GM18505 (cell line): ENCODE measurements at regions not wholly inside any gene's neighbourhood (a gene's known extent, or its start where the extent isn't known, plus 50 kb on each side); places are given as distances from the start of the nearest gene placed in this dataset.
"Not testable (repeated sequence)": the region's sequence is repeated elsewhere in the genome, so short reads cannot be mapped to it uniquely, and the experiment has no call there.

Source experiments
- ATAC-seq: cut with Tn5 transposase; IDR thresholded peaks from one replicate; pipeline ENCODE4 v1.9.1; 2021; ENCODE audit not compliant: unreplicated experiment
- POLR2A ChIP-seq: IDR thresholded peaks from 4 replicates; pipeline ENCODE4 v1.6.1; 2011; ENCODE audit warnings: borderline replicate concordance; ENCODE audit not compliant: insufficient read depth, insufficient read length; ENCODE audit errors: extremely low read depth

DNA sequence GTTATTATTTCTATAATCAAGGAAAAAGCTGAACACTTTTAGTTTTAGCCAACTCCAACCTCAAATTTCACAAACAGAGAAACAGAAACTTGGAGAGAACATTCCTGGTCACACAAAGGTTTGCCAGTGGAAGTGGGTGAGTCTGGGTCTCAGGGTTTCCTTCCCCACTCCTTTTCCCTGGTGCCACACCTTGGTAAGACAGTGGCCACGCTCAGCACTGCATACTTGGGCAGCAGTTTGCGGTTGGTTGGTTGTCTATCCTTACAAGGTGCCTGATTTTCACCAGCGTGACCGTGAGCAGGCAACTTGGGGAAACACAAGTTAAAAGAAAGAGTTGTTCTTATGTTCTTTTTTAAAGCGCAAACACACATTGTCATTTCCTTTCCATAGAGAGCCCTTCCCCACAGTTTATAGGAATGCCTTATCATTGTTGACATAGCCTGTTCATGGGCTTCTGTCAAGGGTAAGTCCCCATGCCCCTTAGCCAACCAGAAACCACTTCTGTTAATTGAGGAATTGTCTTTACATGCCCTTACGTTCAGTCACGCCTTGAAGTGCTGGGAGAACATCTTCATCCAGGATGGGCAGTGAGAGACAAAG, 82.2 kb downstream of the RIN2 start:
- ATAC-seq = no peak
- TF ChIP-seq POLR2A = no peak

GRCh38 chr20:19841740-19842139, 83.7 kb downstream of the RIN2 start:
- TF ChIP-seq POLR2A = no peak
- ATAC-seq = no peak

- not testable (repeated sequence) for ATAC-seq
Measured at GRCh38 chr20:19844850-19845249, 86.8 kb downstream of the RIN2 start.

DNA sequence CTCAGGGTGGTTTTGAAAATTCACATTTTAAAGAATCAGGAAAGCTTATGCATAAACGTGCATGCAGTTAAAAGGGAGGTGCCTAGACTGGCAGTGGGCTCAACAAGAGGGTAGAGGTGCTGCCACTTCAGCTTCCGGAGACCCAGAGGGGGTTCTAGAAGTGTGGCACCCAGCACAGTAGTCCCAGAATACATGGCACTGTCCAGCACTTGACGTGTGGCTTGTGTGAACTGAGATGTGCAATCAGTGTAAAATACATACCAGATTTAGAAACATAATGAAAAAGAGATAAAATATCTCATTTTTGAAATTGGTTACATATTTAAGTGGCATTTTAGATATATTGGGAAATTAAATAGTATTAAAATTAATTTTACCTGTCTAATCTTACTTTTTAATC, 89.3 kb downstream of the RIN2 start:
- no peak for TF ChIP-seq POLR2A
- no peak for ATAC-seq

- TF ChIP-seq POLR2A = no peak
- ATAC-seq = no peak
Measured at GRCh38 chr20:19849341-19850197, 91.5 kb downstream of the RIN2 start.

DNA sequence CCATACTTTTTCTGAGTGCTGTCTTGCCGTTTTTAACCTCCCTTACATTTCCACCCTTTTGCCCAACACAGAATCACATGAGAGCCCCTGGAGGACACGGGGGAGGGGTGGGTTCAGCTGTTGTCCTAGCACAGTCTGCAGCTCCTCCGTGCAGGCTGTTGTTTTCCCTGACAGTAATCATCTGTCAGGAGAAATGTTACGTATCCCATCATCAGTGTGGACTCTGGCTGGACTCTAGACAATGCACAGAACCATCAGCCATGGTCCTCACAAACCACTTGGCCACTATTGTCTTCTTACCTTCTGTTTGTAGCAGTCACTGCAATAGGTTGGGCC, 92.1 kb downstream of the RIN2 start:
- ATAC-seq = no peak

GRCh38 chr20:19851861-19852260, 93.8 kb downstream of the RIN2 start:
- ATAC-seq = no peak
- no peak for TF ChIP-seq POLR2A

More for the DNA sequence above, 92.1 kb downstream of the RIN2 start:
- no peak for TF ChIP-seq POLR2A

GRCh38 chr20:19855416-19855815, 97.4 kb downstream of the RIN2 start:
- no peak for ATAC-seq
- no peak for TF ChIP-seq POLR2A

- ATAC-seq = no peak
Measured at GRCh38 chr20:19858466-19859371, 100.7 kb downstream of the RIN2 start.

DNA sequence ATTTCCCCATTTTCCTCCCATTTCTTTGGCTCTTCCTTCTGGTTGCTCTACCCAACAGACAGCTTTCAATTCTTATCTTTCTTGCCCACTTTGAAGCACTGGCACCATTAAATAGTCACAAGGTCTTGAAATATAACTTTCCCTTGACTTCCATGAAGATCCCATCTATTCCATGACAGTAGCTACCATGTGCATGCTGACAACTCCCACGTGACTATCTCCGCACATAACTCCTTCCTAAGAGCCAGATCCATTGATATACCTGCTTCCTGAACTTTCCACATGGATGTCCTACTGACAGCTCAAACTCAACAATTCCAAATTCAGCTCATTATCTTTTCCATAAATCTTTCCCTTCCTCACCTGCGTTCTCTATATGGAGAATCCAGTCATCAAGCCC, 101.4 kb downstream of the RIN2 start:
- TF ChIP-seq POLR2A = no peak
- no peak for ATAC-seq

More at GRCh38 chr20:19858466-19859371, 100.7 kb downstream of the RIN2 start:
- TF ChIP-seq POLR2A = no peak

DNA sequence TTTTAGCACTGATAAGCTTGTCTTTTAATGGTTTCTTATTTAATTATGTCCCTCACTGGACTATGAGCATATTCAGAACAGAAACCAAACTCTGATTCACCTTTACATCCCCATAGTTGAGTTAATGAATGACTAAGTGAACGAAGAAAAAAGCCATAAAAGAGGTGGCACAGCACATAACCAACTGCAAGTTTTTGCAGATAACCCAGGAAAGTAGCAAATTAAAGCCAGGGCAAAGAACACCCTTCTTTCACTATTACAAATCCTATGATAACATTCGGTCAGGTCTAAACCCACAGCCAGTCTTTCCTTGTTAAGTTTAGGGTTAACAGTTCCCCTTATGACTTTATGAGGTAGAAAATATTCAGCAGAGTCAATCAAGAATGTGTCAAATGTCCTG, 102.7 kb downstream of the RIN2 start:
- TF ChIP-seq POLR2A = no peak
- no peak for ATAC-seq

DNA sequence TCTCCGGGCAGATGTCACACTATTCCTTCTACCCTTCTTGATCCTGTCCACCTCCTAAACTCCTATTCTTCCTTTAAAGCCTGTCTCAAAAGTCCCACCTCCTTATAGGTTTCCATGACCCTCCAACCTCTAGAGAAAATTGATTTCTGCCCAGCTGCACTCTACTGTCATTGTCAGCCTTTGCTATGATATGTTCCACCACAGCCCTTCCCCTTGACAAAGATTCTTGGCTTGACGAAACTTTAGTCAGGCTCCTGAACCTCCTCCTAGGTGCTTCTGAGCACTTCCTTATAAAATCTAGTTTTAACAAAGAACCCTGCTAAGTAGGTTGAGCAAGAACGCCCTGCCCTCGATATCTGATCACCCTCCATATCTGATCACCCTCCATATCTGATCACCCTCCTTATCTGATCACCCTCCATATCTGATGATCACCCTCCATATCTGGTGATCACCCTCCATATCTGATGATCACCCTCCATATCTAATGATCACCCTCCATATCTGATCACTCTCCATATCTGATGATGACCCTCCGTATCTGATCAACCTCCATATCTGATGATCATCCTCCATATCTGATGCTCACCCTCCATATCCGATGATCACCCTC, 103.2 kb downstream of the RIN2 start:
- no peak for TF ChIP-seq POLR2A

GRCh38 chr20:19864130-19864529, 106.1 kb downstream of the RIN2 start:
- TF ChIP-seq POLR2A = no peak
- ATAC-seq = no peak

More for the DNA sequence above, 103.2 kb downstream of the RIN2 start:
- ATAC-seq = no peak
